Neural crest cell (in vitro differentiated cells): ENCODE measurements at regions not wholly inside any gene's neighbourhood (a gene's known extent, or its start where the extent isn't known, plus 50 kb on each side); places are given as distances from the start of the nearest gene placed in this dataset.

Source experiments
- DNase-seq: peaks from one replicate; pipeline ENCODE4 v3.0.0; 2021; ENCODE audit warnings: low read depth, mixed read lengths, low spot score
- H3K27ac Mint-ChIP-seq: one replicate; pipeline ENCODE4 v1.8.0; 2021; ENCODE audit warnings: mild to moderate bottlenecking, mixed read lengths; ENCODE audit not compliant: unreplicated experiment
- H3K27me3 Mint-ChIP-seq: 2 replicates; pipeline ENCODE4 v1.8.0; 2021; ENCODE audit warnings: low read depth, mild to moderate bottlenecking, mixed read lengths
- H3K36me3 Mint-ChIP-seq: 2 replicates; pipeline ENCODE4 v1.8.0; 2021; ENCODE audit warnings: low read depth, mild to moderate bottlenecking, mixed read lengths
- H3K4me1 Mint-ChIP-seq: 2 replicates; pipeline ENCODE4 v1.8.0; 2021; ENCODE audit warnings: mixed read lengths
- H3K4me3 Mint-ChIP-seq: one replicate; pipeline ENCODE4 v1.8.0; 2021; ENCODE audit warnings: mild to moderate bottlenecking, mixed read lengths
- H3K9me3 Mint-ChIP-seq: 2 replicates; pipeline ENCODE4 v1.8.0; 2021; ENCODE audit warnings: mixed read lengths
- CTCF ChIP-seq: fragments of 200-600 bp; sonication (generic); conservative IDR thresholded peaks from 2 replicates; pipeline ENCODE4 v1.5.0; 2021; ENCODE audit warnings: antibody characterized with exemption, mild to moderate bottlenecking

GRCh38 chr3:106628407-106628806 lies 748.8 kb upstream of the CCDC54 start:
- no peak overlapping the region for H3K4me3 Mint-ChIP-seq
- H3K27ac Mint-ChIP-seq: no peak overlapping the region
- TF ChIP-seq CTCF: no peak
- peaks cover 13% of the 10 kb centered on the region for H3K9me3 Mint-ChIP-seq
- H3K36me3 Mint-ChIP-seq: peaks cover 3% of the 10 kb centered on the region
- no peaks in the 10 kb centered on the region for H3K27me3 Mint-ChIP-seq
- H3K4me1 Mint-ChIP-seq: no peaks in the 10 kb centered on the region
- no peak for DNase-seq

- Mint-ChIP-seq H3K4me1 (no peaks in the 10 kb centered on the region), H3K9me3 (peaks cover 7% of the 10 kb centered on the region), H3K36me3 (peaks cover 2% of the 10 kb centered on the region), H3K27me3 (no peaks in the 10 kb centered on the region), H3K27ac (no peak overlapping the region), H3K4me3 (no peak overlapping the region)
- TF ChIP-seq CTCF: no peak
- no peak for DNase-seq
These were observed 747.9 kb upstream of the CCDC54 start for GRCh38 chr3:106629215-106629832.

GRCh38 chr3:106631373-106632108 lies 745.7 kb upstream of the CCDC54 start:
- Mint-ChIP-seq H3K36me3 (no peaks in the 10 kb centered on the region), H3K27me3 (no peaks in the 10 kb centered on the region), H3K9me3 (no peaks in the 10 kb centered on the region), H3K4me1 (no peaks in the 10 kb centered on the region), H3K4me3 (no peak overlapping the region), H3K27ac (no peak overlapping the region)
- no peak for TF ChIP-seq CTCF
- DNase-seq: no peak

GRCh38 chr3:106635271-106635670 lies 742.0 kb upstream of the CCDC54 start:
- H3K4me3 Mint-ChIP-seq: no peak overlapping the region
- no peak for DNase-seq
- H3K27ac Mint-ChIP-seq: no peak overlapping the region
- no peaks in the 10 kb centered on the region for H3K4me1 Mint-ChIP-seq
- no peaks in the 10 kb centered on the region for H3K27me3 Mint-ChIP-seq
- no peaks in the 10 kb centered on the region for H3K9me3 Mint-ChIP-seq
- no peaks in the 10 kb centered on the region for H3K36me3 Mint-ChIP-seq
- no peak for TF ChIP-seq CTCF

GRCh38 chr3:106635826-106636225 lies 741.4 kb upstream of the CCDC54 start:
- no peak for DNase-seq
- no peaks in the 10 kb centered on the region for H3K36me3 Mint-ChIP-seq
- no peaks in the 10 kb centered on the region for H3K27me3 Mint-ChIP-seq
- TF ChIP-seq CTCF: no peak
- H3K27ac Mint-ChIP-seq: no peak overlapping the region
- no peaks in the 10 kb centered on the region for H3K9me3 Mint-ChIP-seq
- no peak overlapping the region for H3K4me3 Mint-ChIP-seq
- no peaks in the 10 kb centered on the region for H3K4me1 Mint-ChIP-seq
